T follicular helper cell (primary cell): ENCODE measurements at regions not wholly inside any gene's neighbourhood (a gene's known extent, or its start where the extent isn't known, plus 50 kb on each side); places are given as distances from the start of the nearest gene placed in this dataset.
"Not testable (repeated sequence)": the region's sequence is repeated elsewhere in the genome, so short reads cannot be mapped to it uniquely, and the experiment has no call there.

Source experiments
- DNase-seq: peaks from one replicate; pipeline ENCODE4 v3.0.0-alpha.2; 2020; ENCODE audit warnings: low read depth

DNA sequence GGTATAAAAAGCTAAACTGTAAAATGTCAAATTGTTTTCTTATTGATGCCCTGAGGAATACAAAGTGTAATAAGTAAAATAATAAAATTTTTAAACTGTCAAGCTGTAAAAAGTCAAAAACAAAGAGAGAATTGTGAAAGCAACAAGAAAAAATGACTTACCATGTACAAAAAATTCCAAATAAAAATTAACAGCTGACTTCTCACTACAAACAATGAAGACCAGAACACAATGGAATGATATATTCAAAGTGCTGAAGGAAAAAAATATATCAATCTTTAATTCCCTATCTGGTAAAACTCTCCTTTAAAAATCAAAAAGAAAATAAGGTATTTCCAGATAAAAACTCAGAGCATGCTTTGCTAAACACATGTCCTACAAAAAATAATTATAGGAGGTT, 883.5 kb downstream of the IGSF11 start:
- no peak for DNase-seq

- not testable (repeated sequence) for DNase-seq
Observed at GRCh38 chr3:118162627-118163588, 871.7 kb downstream of the IGSF11 start.

- DNase-seq, result no peak
Observed at GRCh38 chr3:118165413-118165812, 869.2 kb downstream of the IGSF11 start.

- DNase-seq, result no peak
Observed at GRCh38 chr3:118167571-118167970, 867.1 kb downstream of the IGSF11 start.

GRCh38 chr3:118168175-118168574, 866.5 kb downstream of the IGSF11 start:
- DNase-seq, result no peak

DNA sequence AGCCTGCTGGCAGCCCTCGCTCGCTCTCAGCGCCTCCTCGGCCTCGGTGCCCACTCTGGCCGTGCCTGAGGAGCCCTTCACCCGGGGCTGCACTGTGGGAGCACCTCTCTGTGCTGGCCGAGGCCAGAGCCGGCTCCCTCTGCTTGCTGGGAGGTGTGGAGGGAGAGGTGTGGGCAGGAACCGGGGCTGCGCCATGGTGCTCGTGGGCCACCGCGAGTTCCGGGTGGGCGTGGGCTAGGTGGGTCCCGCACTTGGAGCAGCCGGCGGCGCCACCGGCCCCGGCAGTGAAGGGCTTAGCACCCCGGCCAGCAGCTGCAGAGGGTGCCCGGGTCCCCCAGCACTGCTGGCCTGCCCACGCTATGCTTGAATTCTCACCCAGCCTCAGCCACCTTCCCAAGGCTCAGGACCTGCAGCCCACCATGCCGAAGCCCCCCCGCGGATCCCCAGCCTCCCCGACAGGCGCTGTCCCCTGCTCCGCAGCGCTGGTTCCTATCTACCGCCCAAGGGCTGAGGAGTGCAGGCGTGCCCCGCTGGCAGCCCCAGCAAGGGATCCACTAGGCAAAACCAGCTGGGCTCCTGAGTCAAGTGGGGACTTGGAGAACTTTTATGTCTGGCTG, 863.3 kb downstream of the IGSF11 start:
- DNase-seq, result no peak

GRCh38 chr3:118180853-118181252, 853.8 kb downstream of the IGSF11 start:
- no peak for DNase-seq

DNA sequence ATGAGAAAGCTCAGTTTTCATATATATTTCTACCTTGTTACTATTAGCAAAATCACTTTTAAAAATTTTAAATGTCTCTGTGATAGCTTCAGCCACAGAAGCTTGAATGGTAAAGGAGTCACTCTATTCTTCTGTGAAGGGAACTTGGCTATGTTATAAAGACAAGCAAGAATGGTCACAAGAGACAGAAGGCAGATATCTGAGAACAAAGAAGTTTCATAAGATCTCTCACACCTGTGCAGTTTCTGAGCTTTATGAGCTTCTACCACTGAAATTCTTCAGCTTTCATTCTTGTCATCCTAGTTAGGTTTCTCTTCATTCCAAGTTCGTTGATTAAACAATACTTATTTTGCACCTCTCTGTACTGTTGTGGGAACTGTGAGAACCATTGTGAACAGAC, 853.4 kb downstream of the IGSF11 start:
- DNase-seq, result no peak

GRCh38 chr3:118186051-118186450, 848.6 kb downstream of the IGSF11 start:
- no peak for DNase-seq

DNA sequence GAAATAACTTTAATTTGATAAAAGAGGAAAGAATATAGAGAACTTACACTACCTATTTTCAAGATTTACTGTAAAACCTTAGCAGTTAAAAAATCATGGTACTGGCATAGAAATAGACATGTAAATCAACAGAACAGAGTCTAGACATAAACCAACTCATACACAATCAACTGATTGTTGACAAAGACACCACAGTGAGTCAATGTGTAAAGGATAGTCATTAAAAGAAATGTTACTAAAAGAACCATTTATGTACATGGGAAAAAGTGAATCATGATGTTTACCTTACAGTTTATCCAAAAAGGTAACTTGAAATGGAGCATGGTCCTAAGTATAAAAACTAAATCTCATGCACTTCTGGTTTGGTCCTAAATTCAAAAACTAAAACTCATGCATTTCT, 847.4 kb downstream of the IGSF11 start:
- DNase-seq, result no peak

GRCh38 chr3:118196183-118196582, 838.5 kb downstream of the IGSF11 start:
- DNase-seq, result no peak

GRCh38 chr3:118199044-118199443, 835.6 kb downstream of the IGSF11 start:
- DNase-seq, result no peak

- DNase-seq, result no peak
Observed at GRCh38 chr3:118204052-118204656, 830.5 kb downstream of the IGSF11 start.

DNA sequence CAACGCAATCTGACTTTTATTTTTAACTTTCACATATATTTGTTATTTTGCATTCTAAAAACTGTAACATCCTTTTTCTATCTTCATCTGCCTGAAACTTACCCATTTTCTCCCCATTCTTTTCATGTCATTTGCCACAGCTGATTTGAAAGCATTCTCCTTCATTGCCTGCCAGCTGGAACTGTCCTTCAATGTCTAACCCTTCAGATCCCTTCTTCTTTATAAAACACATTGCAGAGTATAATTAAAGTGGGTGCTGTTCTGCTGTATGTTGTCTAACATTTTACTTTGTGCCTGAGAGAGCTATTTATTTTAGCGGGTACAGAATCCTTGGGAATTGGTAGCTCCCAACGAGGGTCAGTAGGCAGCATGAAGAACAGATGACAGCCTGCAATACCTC, 827.4 kb downstream of the IGSF11 start:
- no peak for DNase-seq

DNA sequence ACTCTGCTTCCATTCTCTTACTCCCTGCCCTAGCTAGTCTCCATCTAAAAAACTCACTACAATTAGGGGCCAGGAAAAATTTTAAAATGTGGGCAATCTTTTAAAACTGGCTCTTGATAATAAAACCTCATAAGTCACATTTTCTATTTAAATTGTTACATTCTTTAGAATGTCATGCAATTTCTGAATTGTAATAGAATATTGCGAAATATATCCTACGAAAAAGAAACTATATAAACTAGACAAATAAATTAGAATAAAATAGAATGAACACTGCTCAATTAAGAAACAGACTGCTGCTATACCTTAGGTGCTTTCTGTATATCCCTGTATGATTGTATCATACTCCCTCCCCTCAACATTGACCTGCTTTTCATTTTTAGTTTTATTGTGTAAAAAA, 826.0 kb downstream of the IGSF11 start:
- DNase-seq, result no peak

- no peak for DNase-seq
Observed at GRCh38 chr3:118213892-118214291, 820.8 kb downstream of the IGSF11 start.

DNA sequence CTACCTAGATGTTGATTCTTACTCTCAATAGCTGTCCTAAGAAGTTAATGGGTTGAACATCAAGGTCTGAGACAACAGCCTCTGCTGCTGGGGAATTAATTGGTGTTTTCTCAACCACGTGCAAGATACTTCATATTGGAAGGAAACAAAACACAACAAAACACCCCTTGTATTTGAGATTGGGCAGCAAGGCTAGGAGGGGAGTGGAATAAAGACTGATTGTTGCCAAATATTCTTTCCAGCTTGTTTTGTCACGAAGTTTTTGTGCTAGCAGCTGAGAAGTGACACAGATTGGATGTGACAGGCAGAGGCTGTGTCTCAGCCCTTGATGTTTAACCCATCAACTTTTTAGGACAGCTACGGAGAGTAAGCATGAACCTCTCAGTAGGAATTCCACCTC, 808.4 kb downstream of the IGSF11 start:
- DNase-seq, result no peak

DNA sequence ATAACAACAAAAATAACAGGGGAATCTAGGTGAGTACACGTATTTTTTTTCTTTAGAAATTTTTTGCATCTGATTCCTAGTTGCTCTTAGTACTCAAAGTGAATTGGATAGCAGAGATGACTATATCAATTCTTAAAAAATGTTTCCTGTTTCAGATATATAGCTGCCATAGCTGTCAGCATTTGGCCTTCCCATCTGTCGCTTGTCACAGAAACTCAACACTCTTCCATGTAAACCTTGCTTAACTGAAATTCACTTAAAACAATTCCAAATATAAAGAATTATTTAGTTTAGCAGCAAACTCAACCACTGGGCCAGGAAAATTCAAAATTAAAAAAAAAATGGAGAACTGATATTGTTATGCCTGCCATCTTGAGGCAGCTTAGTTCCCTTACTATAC, 807.5 kb downstream of the IGSF11 start:
- no peak for DNase-seq

GRCh38 chr3:118228151-118228550, 806.5 kb downstream of the IGSF11 start:
- no peak for DNase-seq

DNA sequence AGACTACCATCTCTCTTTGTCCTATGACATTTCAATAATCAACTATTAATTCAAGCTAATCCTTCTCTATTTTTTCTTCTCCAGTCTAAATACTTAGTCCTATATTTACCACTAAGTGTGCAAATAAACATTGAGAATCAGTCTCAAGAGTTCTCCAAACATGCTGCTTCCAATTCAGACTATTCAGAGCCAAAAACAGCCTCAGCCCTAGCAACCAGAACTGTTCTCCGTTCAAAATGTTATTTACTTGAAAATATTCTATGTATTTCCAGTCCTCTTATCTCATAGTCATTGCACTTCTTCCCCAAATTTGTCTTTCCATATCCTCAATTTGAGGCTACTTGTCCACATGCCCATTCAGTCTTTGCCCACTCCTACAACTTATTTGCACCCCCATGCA, 805.5 kb downstream of the IGSF11 start:
- no peak for DNase-seq

DNA sequence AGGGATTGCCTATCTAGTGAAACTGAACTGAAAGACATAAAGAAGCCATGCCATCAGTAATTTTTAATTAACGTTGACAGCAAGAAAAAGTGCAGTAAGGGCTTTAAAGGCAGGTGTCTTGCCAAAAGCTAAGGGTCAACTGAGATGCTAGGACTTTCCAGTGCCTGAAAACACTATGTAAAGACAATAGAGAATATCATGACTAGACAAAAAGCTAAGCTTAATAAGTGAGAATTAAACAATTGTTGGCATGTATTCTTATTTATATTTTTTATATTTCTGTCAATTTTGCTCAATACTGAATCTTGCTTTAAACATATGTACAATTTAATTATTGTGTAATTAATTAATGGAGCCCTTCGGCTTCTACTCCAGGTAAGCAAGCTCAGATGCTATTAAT, 803.1 kb downstream of the IGSF11 start:
- no peak for DNase-seq

- DNase-seq, result no peak
Observed at GRCh38 chr3:118239253-118239652, 795.4 kb downstream of the IGSF11 start.

DNA sequence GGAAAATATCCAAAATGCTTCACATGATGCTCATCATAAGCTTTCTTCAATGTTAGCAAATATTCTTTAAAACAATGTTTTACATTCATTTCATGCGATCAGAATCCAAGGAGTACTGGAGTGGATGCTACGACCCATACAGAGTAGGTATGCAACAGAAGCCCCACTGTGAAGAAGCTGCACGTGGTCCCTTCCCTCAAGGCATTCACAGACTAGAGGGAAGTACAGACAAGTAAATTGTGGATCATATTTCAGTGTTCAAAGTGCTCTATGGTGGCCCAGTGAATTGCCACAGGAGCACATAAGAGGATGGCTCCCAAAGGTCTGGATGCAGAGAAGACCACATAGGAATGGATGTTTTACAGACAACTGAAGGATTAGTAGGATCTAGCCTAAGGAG, 789.9 kb downstream of the IGSF11 start:
- DNase-seq, result no peak
